H4 (cell line): ENCODE measurements at regions not wholly inside any gene's neighbourhood (a gene's known extent, or its start where the extent isn't known, plus 50 kb on each side); places are given as distances from the start of the nearest gene placed in this dataset.
A peak's percentile ranks its signal among the peaks of the same experiment; 100 is the strongest.
"Not testable (repeated sequence)": the region's sequence is repeated elsewhere in the genome, so short reads cannot be mapped to it uniquely, and the experiment has no call there.

Source experiments
- DNase-seq: peaks from one replicate; pipeline ENCODE4 v3.0.0-alpha.2; 2015; ENCODE audit warnings: low spot score

DNA sequence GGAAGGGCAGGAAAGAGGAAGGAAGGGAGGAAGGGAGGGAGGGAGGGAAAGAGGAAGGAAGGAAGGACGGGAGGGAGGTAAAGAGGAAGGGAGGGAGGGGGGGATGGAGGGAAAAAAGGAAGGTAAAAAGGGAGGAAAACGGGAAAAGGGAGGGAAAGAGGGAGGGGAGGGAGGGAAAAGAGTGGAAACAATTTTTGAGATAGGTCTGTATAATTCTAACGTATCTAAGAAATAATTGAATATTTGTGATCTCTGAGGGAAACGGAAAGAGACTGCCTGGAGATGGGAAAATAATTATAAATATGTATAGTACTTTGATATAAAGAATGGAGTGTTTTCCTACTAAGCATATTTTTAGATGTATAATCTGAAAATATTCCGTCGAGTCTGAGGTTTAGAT lies 158.2 kb upstream of the FOXK1 start:
- DNase-seq, result no peak

GRCh38 chr7:4525884-4526283 lies 156.2 kb upstream of the FOXK1 start:
- peak; percentile 51 for DNase-seq

GRCh38 chr7:4527988-4528636 lies 154.0 kb upstream of the FOXK1 start:
- DNase-seq, result peak; percentile 82

- DNase-seq, result no peak
Measured at GRCh38 chr7:4531236-4531635, 150.9 kb upstream of the FOXK1 start.

GRCh38 chr7:4533339-4533738 lies 148.8 kb upstream of the FOXK1 start:
- DNase-seq, result not testable (repeated sequence)

GRCh38 chr7:4549681-4550080 lies 132.4 kb upstream of the FOXK1 start:
- no peak for DNase-seq

DNA sequence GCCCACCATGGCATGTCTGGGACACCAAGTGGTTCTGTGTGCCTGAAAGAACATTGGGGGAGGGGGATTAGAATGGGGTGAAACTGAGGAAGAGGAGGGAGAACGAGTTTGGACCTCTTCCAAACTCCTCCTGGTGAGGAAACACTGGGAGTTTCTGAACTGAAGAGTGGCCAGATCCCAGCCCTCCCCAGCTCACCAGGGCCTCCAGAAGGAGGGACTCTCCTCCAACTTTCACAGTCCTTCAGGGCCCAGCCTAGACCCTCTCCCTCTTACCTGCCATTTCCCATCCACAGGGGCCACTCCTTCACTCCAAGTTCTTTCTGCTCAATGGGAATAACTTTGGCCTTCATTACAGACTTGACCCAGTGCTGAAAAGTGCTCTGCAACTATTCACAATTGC lies 132.0 kb upstream of the FOXK1 start:
- no peak for DNase-seq

- DNase-seq, result no peak
Measured at GRCh38 chr7:4552985-4553384, 129.1 kb upstream of the FOXK1 start.

DNA sequence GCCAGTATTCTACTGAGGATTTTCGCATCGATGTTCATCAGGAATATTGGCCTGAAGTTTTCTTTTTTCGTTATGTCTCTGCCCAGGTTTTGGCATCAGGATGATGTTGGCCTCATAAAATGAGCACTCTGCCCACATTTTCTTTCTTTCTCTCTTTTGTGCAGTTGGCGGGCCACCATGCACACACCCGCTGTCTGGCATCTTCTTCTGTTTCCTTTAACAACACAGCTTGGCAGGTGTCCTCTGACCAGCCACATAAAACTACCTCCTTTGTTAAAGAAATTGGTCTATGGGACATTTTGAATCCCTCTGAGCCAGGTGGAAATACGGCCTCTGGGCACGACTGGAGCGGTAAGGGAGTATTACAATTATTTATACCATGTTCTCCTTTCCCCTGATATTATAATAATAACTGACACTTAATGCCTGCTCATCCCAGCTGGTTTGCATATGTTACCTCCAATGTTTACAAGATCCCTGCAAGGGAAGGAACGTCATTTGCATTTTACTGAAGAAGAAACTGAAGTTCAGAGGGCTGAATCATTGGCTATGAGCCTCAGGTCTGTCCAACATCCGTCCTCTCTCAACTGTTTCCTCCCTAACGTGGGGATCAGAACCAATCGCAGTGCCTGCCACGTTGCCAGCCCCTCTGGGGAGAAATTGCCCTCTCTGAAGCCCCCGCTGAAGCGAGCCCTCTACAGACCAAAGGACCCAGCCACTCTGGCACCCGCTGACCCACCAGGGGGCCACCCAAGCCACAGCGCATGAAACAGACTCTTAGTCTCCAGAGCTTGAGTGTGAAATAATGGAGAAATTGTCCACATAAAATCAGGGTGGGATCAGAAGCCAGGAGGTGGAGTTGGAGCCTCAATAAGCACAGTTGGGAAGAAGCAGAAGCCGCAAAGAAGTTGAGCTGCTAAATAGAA lies 125.0 kb upstream of the FOXK1 start:
- DNase-seq, result no peak

DNA sequence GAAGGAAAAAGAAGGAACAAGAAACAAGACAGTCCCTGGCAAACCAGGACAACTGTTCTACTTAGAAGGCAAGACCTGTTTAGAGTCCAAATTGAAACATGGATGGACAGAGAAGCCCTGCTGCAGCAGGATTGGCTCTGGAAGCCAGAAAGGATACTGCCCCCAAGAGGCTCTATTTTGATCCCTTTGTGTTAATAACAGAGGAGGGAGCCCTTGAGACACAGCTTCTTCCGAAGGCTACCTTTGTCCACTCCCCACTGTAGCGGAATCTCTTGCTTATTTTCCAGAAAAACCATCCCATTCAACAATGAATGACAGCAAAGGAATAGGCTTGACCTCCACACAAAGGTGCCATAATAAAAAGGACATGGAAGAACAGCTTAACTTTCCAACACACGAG lies 120.3 kb upstream of the FOXK1 start:
- DNase-seq, result no peak

- DNase-seq, result no peak
Measured at GRCh38 chr7:4566714-4567113, 115.4 kb upstream of the FOXK1 start.

DNA sequence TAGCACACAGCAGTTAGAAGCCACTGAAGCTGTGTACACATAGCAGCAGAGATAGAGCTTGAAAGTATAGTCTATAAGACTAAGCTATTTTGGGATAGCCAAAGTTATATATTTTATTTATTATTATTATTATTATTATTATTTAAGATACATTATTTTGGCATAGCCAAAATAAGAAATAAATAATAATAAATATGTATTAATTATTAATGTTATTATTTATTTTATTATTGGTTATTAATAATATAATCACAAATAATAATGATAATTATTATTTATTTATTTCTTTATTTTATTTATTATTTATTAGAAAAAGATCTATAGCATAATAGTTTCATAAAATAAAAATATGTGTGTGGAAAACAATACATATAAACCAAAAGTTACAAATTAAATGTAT lies 107.2 kb upstream of the FOXK1 start:
- no peak for DNase-seq

DNA sequence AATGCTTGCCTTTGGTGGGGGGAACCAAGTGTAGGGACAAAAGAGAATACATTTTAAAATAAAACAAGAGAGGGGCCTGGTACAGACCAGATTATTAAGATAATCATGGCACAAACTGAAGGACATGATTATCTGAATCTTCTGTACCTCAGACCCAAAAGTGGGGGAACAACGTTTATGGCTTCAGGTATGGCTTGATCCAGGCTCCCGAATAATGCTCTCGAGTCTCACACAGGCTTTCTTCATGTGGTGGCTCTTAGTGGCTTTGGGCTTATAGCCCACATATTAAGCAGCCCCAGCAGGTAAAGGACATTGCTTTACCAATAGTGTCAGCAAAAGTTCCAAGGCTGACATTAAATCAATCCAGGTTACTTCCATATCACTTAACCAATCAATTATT lies 106.8 kb upstream of the FOXK1 start:
- DNase-seq, result no peak

GRCh38 chr7:4602905-4603842 lies 78.9 kb upstream of the FOXK1 start:
- DNase-seq, result no peak

DNA sequence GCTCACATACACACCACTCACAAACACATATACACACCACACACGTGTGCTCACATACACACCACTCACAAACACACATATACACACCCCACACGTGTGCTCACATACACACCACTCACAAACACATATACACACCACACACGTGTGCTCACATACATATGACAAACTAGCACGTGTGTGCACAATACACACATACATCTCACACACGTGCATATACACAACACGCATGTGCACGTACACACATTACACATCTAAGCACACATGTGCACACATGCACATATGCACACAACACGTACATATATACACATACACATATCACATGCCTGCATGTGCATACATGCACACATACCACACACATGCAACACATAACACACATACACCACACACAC lies 78.3 kb upstream of the FOXK1 start:
- no peak for DNase-seq

- DNase-seq, result no peak
Measured at GRCh38 chr7:4604456-4604940, 77.6 kb upstream of the FOXK1 start.

DNA sequence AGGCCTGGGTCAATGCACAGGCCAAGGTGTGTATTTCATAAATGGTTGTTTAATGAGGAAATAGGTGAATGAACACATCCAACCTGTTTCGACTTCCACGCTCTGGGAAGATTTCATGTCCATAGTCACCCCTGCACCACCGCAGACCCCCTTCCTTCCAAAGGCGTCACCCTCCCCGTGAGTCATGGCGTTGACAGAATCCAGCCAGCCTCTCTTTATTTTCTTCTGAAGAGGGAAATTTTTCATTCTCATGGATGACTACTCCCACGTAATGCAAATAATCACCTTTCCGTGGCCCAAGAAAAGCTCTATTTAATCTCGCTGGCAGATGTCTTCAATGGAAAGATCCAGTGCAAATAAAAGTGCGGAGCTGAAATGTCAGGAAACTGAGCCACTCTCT lies 75.3 kb upstream of the FOXK1 start:
- no peak for DNase-seq

- no peak for DNase-seq
Measured at GRCh38 chr7:4607311-4607729, 74.8 kb upstream of the FOXK1 start.

DNA sequence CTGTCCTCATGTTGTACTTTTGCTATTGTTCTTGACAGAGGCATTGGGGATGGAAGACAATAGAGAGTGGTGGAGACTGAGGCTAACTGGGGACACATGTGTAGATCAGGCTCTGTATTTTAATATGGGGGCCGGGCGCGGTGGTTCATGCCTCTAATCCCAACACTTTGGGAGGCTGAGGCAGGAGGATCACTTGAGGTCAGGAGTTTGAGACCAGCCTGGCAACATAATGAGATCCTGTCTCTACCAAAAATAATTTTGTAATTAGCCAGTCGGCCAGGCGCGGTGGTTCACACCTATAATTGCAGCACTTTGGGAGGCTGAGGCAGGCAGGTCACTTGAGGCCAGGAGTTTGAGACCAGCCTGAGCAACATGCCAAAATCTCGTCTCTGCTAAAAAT lies 72.5 kb upstream of the FOXK1 start:
- DNase-seq, result not testable (repeated sequence)

DNA sequence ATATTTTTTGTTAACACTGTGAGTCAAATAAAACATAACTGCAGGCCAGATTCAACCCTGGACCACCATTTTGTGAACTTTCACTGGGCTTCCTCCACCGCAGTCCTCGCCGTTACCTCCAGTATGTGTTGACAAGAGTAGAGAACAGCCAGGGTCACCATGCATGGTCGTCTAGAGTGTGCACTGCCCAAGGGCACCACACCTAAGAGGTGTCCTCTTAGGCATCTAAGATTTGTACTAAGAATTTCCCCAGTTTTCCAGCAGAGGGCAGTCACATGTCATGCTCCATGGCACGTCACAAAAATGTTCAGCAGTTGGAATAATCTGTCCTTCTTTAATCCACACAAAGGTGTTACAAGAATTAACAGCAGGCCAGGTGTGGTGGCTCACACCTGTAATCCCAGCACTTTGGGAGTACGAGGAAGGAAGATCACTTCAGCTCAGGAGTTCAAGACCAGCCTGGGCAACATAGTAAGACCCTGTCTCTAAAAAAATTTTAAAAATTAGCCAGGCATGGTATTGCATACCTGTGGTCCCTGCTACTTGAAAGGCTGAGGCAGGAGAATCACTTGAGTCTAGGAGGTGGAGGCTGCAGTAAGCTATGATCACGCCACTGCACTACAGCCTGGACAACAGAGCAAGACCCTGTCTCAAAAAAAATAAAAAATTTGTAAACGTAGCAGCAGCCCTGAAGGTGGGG lies 71.2 kb upstream of the FOXK1 start:
- DNase-seq, result peak; percentile 90

DNA sequence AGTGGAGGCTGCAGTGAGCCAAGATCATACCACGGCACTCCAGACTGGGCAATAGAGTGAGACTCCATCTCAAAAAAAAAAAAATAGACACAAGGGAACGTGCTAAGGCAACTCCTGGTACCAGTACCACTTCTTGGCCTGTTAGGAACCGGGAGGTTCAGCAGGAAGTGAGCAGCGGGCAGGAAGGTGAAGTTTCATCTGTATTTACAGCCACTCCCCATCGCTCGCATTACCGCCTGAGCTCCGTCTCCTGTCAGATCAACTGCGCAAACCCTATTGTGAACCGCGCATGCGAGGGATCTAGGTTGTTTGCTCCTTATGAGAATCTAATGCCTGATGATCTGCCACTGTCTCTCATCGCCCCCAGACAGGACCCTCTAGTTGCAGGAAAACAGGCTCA lies 69.9 kb upstream of the FOXK1 start:
- DNase-seq, result no peak
